Ovary (tissue), 7 donors: ENCODE measurements at regions not wholly inside any gene's neighbourhood (a gene's known extent, or its start where the extent isn't known, plus 50 kb on each side); places are given as distances from the start of the nearest gene placed in this dataset.
"Not testable (repeated sequence)": the region's sequence is repeated elsewhere in the genome, so short reads cannot be mapped to it uniquely, and the experiment has no call there.

Experiments
- DNase-seq, 5 donors: peaks; one replicate each; pipeline ENCODE4 v3.0.0-alpha.2; 2019 to 2020
- H3K27ac ChIP-seq, 2 donors: fragments of 200-600 bp; one replicate each; pipeline versions ENCODE4 v1.5.1 to v1.8.0; 2019 to 2022
- H3K27me3 ChIP-seq: fragments of 200-600 bp; one replicate; pipeline ENCODE4 v1.8.0; 2022
- H3K36me3 ChIP-seq: fragments of 200-600 bp; sonication (generic); one replicate; pipeline ENCODE4 v1.5.1; 2019
- H3K4me1 ChIP-seq: one replicate; pipeline ENCODE4 v1.8.1; 2013; ENCODE audit warnings: mild to moderate bottlenecking, moderate library complexity; ENCODE audit not compliant: insufficient read depth
- H3K4me3 ChIP-seq: fragments of 200-600 bp; sonication (generic); one replicate; pipeline ENCODE4 v1.5.1; 2017
- H3K9me3 ChIP-seq, 2 donors: fragments of 200-600 bp in 1 of 2; sonication (generic) in 1 of 2; one replicate each; pipeline versions ENCODE4 v1.5.1 to v1.8.1; 2013 to 2019; ENCODE audit warnings: mild to moderate bottlenecking in 1 of 2, moderate library complexity in 1 of 2
- CTCF ChIP-seq, 3 donors: fragments of 450-650 bp in 2 of 3; fragments of 200-600 bp in 1 of 3; IDR thresholded peaks; one replicate each; pipeline versions ENCODE4 v1.5.1 to v1.8.0; 2016 to 2022; ENCODE audit warnings: antibody characterized with exemption in 3 of 3, mild to moderate bottlenecking in 1 of 3
- EP300 ChIP-seq: sonication (generic); formaldehyde crosslinking; IDR thresholded peaks from one replicate; pipeline ENCODE4 v1.6.1; 2017; ENCODE audit warnings: antibody characterized with exemption
- POLR2A ChIP-seq: fragments of 450-650 bp; IDR thresholded peaks from one replicate; pipeline ENCODE4 v1.6.1; 2017; ENCODE audit warnings: antibody characterized with exemption, mild to moderate bottlenecking, moderate library complexity
- WGBS, 3 donors: extraction: QIAGEN DNeasy Blood & Tissue Kit in 1 of 3; methylation state at CpG; one replicate each; pipeline versions ENCODE4 v1.1.5 to v1.1.7; 2013 to 2017; 5-methylcytosine and 5-hydroxymethylcytosine counted together
- intact Hi-C, 4 donors: fragments of 100-400 bp; cut with DNase I; formaldehyde crosslinking; loops; one replicate each; pipeline versions ENCODE4 v1.11.0 to v1.15.1; 2022 to 2023
- donor health status: DM: no; HTN: no; CAD: no; lungs with moderate emphysema.
- donor health status: DM: no; HTN: no; CAD: no.
- donor health status: Bipolar disorder and iron deficiency.
- donor health status: DM: no; HTN: no; CAD: no.
- donor health status: DM: yes; HTN: yes; CAD: no.

DNA sequence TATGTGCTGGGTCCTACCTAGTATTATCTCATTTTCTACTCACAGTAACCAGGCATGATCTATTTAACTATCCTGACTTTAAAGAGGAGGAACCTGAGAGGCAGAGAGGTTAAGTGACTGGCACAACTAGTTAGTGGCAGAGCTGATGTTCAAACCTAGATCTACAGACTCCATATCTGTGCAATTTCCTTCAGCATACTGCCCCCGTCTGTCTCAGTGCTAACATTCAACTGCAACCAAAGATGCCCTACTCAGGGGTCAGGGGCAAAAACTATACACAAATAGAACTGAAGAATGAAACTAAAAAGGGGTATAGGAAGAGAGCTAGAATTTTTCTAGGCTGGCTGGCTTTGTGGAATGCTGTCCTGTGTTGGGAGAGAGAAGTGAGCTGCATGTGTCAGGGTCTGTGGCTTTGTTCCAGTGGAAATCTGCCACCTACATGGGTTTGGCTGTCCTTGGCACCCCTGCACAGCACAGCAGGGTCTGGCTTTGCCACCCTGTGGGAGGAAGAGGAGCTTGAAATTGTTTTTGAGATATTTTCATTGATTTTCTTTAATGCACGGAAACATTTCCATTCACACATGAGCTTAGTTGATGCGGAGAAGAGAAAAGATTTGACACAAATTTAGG, 368.5 kb downstream of the RPS6KC1 start:
- Histone ChIP-seq H3K27me3 (no peaks in the 10 kb centered on the region), H3K27ac (no peak overlapping the region), H3K9me3 (no peaks in the 10 kb centered on the region), H3K36me3 (no peaks in the 10 kb centered on the region), H3K4me1 (no peaks in the 10 kb centered on the region), H3K4me3 (no peak overlapping the region)
- no peak for DNase-seq
- no peak for TF ChIP-seq POLR2A
- TF ChIP-seq CTCF (IDR thresholded peaks at IDR 0.05) = no peak
- no peak for TF ChIP-seq EP300
- WGBS, 3 donors = 68 to 85% (median 79%) methylated on average over 3 of the region's 3 CpGs
- intact Hi-C loops = no loop called here

- WGBS, 3 donors = 91 to 94% (median 94%) methylated on average over 7 of the region's 7 CpGs
- H3K9me3 ChIP-seq, H3K27me3 ChIP-seq, H3K27ac ChIP-seq, DNase-seq, H3K36me3 ChIP-seq, H3K4me1 ChIP-seq, intact Hi-C loops, H3K4me3 ChIP-seq: not testable (repeated sequence)
Observed at GRCh38 chr1:213421178-213421577, 370.1 kb downstream of the RPS6KC1 start.

DNA sequence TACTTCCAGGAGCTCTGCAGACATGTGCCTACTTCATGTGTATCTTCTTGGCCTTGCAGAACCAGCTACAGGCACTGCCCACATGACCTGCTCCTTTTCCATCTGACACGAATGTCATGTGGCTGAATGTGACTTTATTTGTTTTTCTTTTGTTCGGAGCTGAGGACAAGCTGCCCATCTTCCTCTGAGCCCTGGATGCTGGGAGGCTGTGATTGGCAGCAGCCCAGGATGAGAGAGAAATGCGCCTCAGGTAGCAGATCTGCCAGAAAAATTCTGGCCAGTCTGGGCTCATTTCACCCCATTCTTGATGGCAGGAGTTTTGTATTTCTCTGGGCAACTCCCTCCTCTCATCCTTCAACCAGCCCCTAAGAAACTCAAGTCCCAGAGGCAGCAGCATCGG, 372.0 kb downstream of the RPS6KC1 start:
- intact Hi-C loops = no loop called here
- WGBS, 3 donors = 54 to 66% (median 62%) methylated on average over 4 of the region's 4 CpGs
- no peak overlapping the region for H3K4me3 ChIP-seq
- TF ChIP-seq POLR2A = no peak
- TF ChIP-seq EP300 = no peak
- no peak for TF ChIP-seq CTCF (IDR thresholded peaks at IDR 0.05)
- no peaks in the 10 kb centered on the region for H3K4me1 ChIP-seq
- H3K27ac ChIP-seq = no peak overlapping the region
- H3K9me3 ChIP-seq = no peaks in the 10 kb centered on the region
- no peaks in the 10 kb centered on the region for H3K27me3 ChIP-seq
- no peaks in the 10 kb centered on the region for H3K36me3 ChIP-seq
- no peak for DNase-seq

DNA sequence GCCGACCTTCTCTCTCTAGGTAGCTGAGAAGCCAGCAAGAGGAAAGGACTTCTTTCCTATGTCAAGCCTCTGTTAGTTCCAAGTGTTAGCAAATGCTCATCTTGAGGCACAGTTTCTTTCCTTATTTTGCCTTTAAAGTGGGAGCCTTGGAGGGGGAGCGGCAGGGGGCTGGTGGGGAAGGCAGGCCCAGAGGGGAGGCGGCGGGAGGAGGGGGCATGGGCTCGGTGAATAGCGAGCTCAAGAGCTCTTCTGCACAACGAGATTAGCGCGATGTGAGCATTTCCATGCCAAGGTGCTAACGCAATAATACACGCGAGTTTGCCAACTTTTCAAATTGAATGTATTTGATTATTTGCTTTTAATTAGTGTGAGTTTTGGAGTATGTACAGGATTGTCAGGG, 372.6 kb downstream of the RPS6KC1 start:
- no peak for TF ChIP-seq CTCF (IDR thresholded peaks at IDR 0.05)
- no peak for TF ChIP-seq EP300
- TF ChIP-seq POLR2A = no peak
- no peaks in the 10 kb centered on the region for H3K9me3 ChIP-seq
- intact Hi-C loops = no loop called here
- no peak overlapping the region for H3K27ac ChIP-seq
- H3K36me3 ChIP-seq = no peaks in the 10 kb centered on the region
- no peak overlapping the region for H3K4me3 ChIP-seq
- WGBS, 3 donors = 57 to 72% (median 63%) methylated on average over 12 of the region's 12 CpGs
- H3K4me1 ChIP-seq = no peaks in the 10 kb centered on the region
- no peak for DNase-seq
- no peaks in the 10 kb centered on the region for H3K27me3 ChIP-seq

DNA sequence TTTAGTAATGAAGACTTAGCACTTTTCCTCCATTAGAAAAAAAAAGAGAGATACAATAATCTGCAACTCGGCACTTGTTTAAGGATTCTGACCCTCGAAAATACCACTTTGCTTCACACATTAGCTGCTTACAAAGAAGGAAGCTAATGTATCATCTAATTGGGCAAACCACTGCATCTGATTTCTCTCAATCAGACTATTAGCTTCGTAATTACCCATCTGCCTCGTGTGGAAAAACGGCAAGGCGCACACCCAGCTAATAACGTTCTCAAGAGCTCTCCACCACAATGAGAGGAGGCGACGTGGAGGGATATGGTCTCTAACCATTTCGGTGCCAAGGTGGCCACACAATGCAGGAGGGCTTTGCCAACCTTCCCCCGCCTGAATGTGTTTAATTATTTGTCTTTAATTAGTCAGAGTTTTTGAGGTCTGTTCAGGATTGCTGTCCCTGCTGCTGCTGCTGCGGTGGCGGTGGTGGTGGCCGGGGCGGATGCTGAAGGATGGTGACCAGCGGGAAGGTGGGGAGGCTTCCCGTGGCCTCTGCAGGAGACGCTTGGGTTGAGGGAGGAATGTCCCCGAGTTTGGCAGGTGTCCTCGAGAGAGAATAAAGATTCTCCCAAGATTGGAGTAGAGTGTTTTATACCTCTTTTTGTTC, 374.5 kb downstream of the RPS6KC1 start:
- Histone ChIP-seq H3K4me1 (no peaks in the 10 kb centered on the region), H3K4me3 (no peak overlapping the region), H3K27ac (no peak overlapping the region), H3K27me3 (no peaks in the 10 kb centered on the region), H3K9me3 (no peaks in the 10 kb centered on the region), H3K36me3 (no peaks in the 10 kb centered on the region)
- TF ChIP-seq CTCF (IDR thresholded peaks at IDR 0.05) (no peak), POLR2A (no peak), EP300 (no peak)
- intact Hi-C loops = loop anchor here in 1 of 4 donors (5.0 kb wide), 1 partner anchor 62 kb away; no protein-coding TSS in a partner anchor
- DNase-seq = no peak
- 87 to 89% (median 87%) methylated on average over 20 of the region's 20 CpGs for WGBS, 3 donors
